ENCODE measurements at regions not wholly inside any gene's neighbourhood (a gene's known extent, or its start where the extent isn't known, plus 50 kb on each side); places are given as distances from the start of the nearest gene placed in this dataset.

DNA sequence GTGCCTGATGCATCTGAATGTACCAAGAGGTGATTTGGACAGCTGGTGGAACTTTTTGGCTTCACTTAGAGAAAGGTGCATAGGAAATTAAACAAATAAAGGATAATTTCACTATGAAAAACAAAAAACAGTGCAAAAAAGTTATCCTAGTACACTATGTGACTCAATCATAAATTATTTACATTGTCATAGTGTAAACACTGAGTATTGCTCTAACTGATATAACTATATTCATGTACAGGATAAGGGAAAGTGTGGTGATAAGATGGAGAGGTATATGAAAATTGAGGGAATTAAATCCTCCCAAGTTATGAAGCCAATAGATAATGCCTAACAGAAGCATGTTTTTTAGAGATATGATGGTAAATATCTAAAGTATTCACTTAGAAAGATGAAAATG, 50.2 kb upstream of the CPNE4 start:
- no peak for DNase-seq
- Histone ChIP-seq H3K36me3 (no peaks in the 10 kb centered on the region), H3K27ac (no peak overlapping the region), H3K4me3 (no peak overlapping the region), H3K9me3 (no peaks in the 10 kb centered on the region), H3K27me3 (no peaks in the 10 kb centered on the region), H3K4me1 (no peaks in the 10 kb centered on the region)
- intact Hi-C loops (cut with DNase I; ENCODE audit: low total_unique reads) (no loop called here), in situ Hi-C loops (cut with MboI; ENCODE audit: low pct_ligation_motif_present in 1 of 4, low pct_unique_long_range_greater_than_20kb in 1 of 4, low sequenced_read_pairs in 3 of 4) (no loop called here)
- TF ChIP-seq POLR2A (IDR thresholded peaks at IDR 0.05) (no peak), POLR2AphosphoS5 (IDR thresholded peaks at IDR 0.05) (no peak), EP300 (IDR thresholded peaks at IDR 0.05; ENCODE audit: low read depth) (no peak)
- TF ChIP-seq, protein P1, sequence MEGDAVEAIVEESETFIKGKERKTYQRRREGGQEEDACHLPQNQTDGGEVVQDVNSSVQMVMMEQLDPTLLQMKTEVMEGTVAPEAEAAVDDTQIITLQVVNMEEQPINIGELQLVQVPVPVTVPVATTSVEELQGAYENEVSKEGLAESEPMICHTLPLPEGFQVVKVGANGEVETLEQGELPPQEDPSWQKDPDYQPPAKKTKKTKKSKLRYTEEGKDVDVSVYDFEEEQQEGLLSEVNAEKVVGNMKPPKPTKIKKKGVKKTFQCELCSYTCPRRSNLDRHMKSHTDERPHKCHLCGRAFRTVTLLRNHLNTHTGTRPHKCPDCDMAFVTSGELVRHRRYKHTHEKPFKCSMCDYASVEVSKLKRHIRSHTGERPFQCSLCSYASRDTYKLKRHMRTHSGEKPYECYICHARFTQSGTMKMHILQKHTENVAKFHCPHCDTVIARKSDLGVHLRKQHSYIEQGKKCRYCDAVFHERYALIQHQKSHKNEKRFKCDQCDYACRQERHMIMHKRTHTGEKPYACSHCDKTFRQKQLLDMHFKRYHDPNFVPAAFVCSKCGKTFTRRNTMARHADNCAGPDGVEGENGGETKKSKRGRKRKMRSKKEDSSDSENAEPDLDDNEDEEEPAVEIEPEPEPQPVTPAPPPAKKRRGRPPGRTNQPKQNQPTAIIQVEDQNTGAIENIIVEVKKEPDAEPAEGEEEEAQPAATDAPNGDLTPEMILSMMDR (IDR thresholded peaks at IDR 0.05) = no peak

GRCh38 chr3:132087356-132087755, 52.5 kb upstream of the CPNE4 start:
- H3K27me3 ChIP-seq = no peaks in the 10 kb centered on the region
- H3K36me3 ChIP-seq = no peaks in the 10 kb centered on the region
- WGBS, 2 donors (ENCODE audit: low coverage in 1 of 2) = 38 to 53% methylated on average over 1 of the region's 1 CpG
- no peak overlapping the region for H3K27ac ChIP-seq
- H3K9me3 ChIP-seq = no peaks in the 10 kb centered on the region
- no peak for DNase-seq
- TF ChIP-seq, protein P1 (IDR thresholded peaks at IDR 0.05) = no peak
- TF ChIP-seq EP300 (IDR thresholded peaks at IDR 0.05; ENCODE audit: low read depth) (no peak), POLR2AphosphoS5 (IDR thresholded peaks at IDR 0.05) (no peak), POLR2A (IDR thresholded peaks at IDR 0.05) (no peak)
- intact Hi-C loops (cut with DNase I; ENCODE audit: low total_unique reads) = no loop called here
- in situ Hi-C loops (cut with MboI; ENCODE audit: low pct_ligation_motif_present in 1 of 4, low pct_unique_long_range_greater_than_20kb in 1 of 4, low sequenced_read_pairs in 3 of 4) = no loop called here
- no peaks in the 10 kb centered on the region for H3K4me1 ChIP-seq
- H3K4me3 ChIP-seq = no peak overlapping the region

DNA sequence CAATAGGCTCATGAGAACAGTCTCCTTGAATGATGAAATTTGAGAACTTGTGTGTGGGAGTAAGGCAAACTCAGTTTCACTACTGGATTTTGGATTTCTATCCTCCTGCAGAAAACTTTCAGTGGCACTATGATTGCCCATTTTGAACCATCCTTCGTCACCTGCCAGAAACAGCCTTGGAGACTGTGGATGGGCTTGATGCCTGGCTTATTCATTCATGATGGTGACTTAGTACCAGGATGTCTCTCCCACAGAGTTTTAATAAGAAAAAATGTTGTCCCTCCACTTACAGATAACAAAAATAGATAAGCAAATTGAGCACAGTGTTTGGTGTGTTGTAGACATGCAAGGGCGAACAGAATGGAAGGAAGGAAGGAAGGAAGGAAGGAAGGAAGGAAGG, 53.5 kb upstream of the CPNE4 start:
- in situ Hi-C loops (cut with MboI; ENCODE audit: low pct_ligation_motif_present in 1 of 4, low pct_unique_long_range_greater_than_20kb in 1 of 4, low sequenced_read_pairs in 3 of 4) (no loop called here), intact Hi-C loops (cut with DNase I; ENCODE audit: low total_unique reads) (no loop called here)
- H3K27ac ChIP-seq = no peak overlapping the region
- no peak for DNase-seq
- H3K27me3 ChIP-seq = no peaks in the 10 kb centered on the region
- no peaks in the 10 kb centered on the region for H3K9me3 ChIP-seq
- TF ChIP-seq EP300 (IDR thresholded peaks at IDR 0.05; ENCODE audit: low read depth) (no peak), POLR2A (IDR thresholded peaks at IDR 0.05) (no peak), POLR2AphosphoS5 (IDR thresholded peaks at IDR 0.05) (no peak)
- TF ChIP-seq, protein P1 (IDR thresholded peaks at IDR 0.05) = no peak
- WGBS, 2 donors (ENCODE audit: low coverage in 1 of 2) = 55 to 70% methylated on average over 2 of the region's 2 CpGs
- no peak overlapping the region for H3K4me3 ChIP-seq
- H3K4me1 ChIP-seq = no peaks in the 10 kb centered on the region
- H3K36me3 ChIP-seq = no peaks in the 10 kb centered on the region

DNA sequence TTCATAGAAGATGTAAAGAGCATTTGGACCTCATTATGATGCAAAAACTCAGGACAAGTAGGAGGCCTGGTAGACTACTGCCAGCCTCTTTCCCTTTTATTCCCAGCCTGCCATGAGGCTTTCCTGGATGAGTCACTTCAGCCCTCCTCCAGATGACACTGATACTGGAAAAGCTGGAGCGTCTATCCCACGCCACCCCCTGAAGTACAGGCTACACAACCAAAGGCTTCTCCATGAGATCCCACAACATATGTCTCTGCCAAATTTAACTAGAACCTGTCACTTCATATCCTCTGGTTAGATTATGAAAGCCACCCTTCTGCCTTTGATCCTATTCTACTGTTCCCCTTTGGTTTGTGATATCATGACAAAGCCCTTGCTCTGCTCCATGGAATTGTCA, 56.1 kb upstream of the CPNE4 start:
- 80% methylated on average over 2 of the region's 2 CpGs; no CpG with 5 or more reads in 1 of the 2 donors for WGBS, 2 donors (ENCODE audit: low coverage in 1 of 2)
- intact Hi-C loops (cut with DNase I; ENCODE audit: low total_unique reads) = no loop called here
- no peak for DNase-seq
- Histone ChIP-seq H3K4me1 (no peaks in the 10 kb centered on the region), H3K9me3 (no peaks in the 10 kb centered on the region), H3K36me3 (no peaks in the 10 kb centered on the region), H3K27ac (no peak overlapping the region), H3K4me3 (no peak overlapping the region), H3K27me3 (no peaks in the 10 kb centered on the region)
- no peak for TF ChIP-seq EP300 (IDR thresholded peaks at IDR 0.05; ENCODE audit: low read depth)
- in situ Hi-C loops (cut with MboI; ENCODE audit: low pct_ligation_motif_present in 1 of 4, low pct_unique_long_range_greater_than_20kb in 1 of 4, low sequenced_read_pairs in 3 of 4) = no loop called here

DNA sequence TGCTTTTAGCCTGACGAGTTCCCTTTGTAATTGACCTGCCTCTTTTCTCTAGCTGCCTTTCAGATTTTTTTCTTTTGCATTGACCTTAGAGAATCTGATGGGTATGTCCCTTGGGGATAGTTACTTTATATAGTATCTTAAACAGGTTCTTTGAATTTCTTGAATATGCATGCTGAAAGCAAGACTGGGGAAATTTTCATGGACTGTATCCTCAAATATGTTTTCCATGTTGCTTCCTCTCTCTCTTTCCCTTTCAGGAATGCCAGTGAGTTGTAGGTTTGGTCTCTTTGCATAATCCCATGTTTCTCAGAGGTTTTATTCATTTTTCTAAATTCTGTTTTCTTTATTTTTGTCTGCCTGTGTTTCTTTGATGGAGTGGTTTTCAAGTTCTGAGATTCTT, 81.8 kb upstream of the CPNE4 start:
- no peak for DNase-seq
- no peak overlapping the region for H3K27ac ChIP-seq
- no peak for TF ChIP-seq POLR2A (IDR thresholded peaks at IDR 0.05)
- TF ChIP-seq, protein P1 (IDR thresholded peaks at IDR 0.05) = no peak
- no peak for TF ChIP-seq POLR2AphosphoS5 (IDR thresholded peaks at IDR 0.05)
- TF ChIP-seq EP300 (IDR thresholded peaks at IDR 0.05; ENCODE audit: low read depth) = no peak
- 72 to 100% methylated on average over 1 of the region's 1 CpG for WGBS, 2 donors (ENCODE audit: low coverage in 1 of 2)
- no peaks in the 10 kb centered on the region for H3K9me3 ChIP-seq
- H3K27me3 ChIP-seq = no peaks in the 10 kb centered on the region
- in situ Hi-C loops (cut with MboI; ENCODE audit: low pct_ligation_motif_present in 1 of 4, low pct_unique_long_range_greater_than_20kb in 1 of 4, low sequenced_read_pairs in 3 of 4) = no loop called here
- intact Hi-C loops (cut with DNase I; ENCODE audit: low total_unique reads) = no loop called here
- H3K36me3 ChIP-seq = no peaks in the 10 kb centered on the region
- H3K4me3 ChIP-seq = no peak overlapping the region
- H3K4me1 ChIP-seq = no peaks in the 10 kb centered on the region
